ENCODE measurements at regions not wholly inside any gene's neighbourhood (a gene's known extent, or its start where the extent isn't known, plus 50 kb on each side); places are given as distances from the start of the nearest gene placed in this dataset.
A peak's percentile ranks its signal among the peaks of the same experiment; 100 is the strongest.

GRCh38 chr12:98453492-98453891, 61.9 kb upstream of the TMPO start:
- Mint-ChIP-seq H3K4me1 (peaks cover 7% of the 10 kb centered on the region), H3K27me3 (peaks cover 17% of the 10 kb centered on the region), H3K27ac (no peak overlapping the region), H3K4me3 (no peak overlapping the region), H3K36me3 (peaks cover 2% of the 10 kb centered on the region), H3K9me3 (no peaks in the 10 kb centered on the region)

GRCh38 chr12:98456041-98456440, 59.3 kb upstream of the TMPO start:
- H3K9me3 Mint-ChIP-seq = no peaks in the 10 kb centered on the region

GRCh38 chr12:98456576-98457573, 58.5 kb upstream of the TMPO start:
- peaks cover 17% of the 10 kb centered on the region for H3K27me3 Mint-ChIP-seq
- peaks cover 7% of the 10 kb centered on the region for H3K4me1 Mint-ChIP-seq
- H3K27ac Mint-ChIP-seq = no peak overlapping the region
- H3K36me3 Mint-ChIP-seq = no peaks in the 10 kb centered on the region
- no peaks in the 10 kb centered on the region for H3K9me3 Mint-ChIP-seq
- peak overlapping the region; percentile 49 for H3K4me3 Mint-ChIP-seq

More at GRCh38 chr12:98456041-98456440, 59.3 kb upstream of the TMPO start:
- Mint-ChIP-seq H3K27ac (no peak overlapping the region), H3K4me3 (no peak overlapping the region), H3K27me3 (peaks cover 17% of the 10 kb centered on the region), H3K36me3 (peaks cover 2% of the 10 kb centered on the region), H3K4me1 (peaks cover 7% of the 10 kb centered on the region)

GRCh38 chr12:98464190-98464589, 51.2 kb upstream of the TMPO start:
- Mint-ChIP-seq H3K4me3 (no peak overlapping the region), H3K36me3 (no peaks in the 10 kb centered on the region), H3K27ac (no peak overlapping the region), H3K27me3 (no peaks in the 10 kb centered on the region), H3K4me1 (no peaks in the 10 kb centered on the region), H3K9me3 (no peaks in the 10 kb centered on the region)

- no peak overlapping the region for H3K4me3 Mint-ChIP-seq
- no peaks in the 10 kb centered on the region for H3K9me3 Mint-ChIP-seq
- no peak overlapping the region for H3K27ac Mint-ChIP-seq
- no peaks in the 10 kb centered on the region for H3K36me3 Mint-ChIP-seq
- H3K27me3 Mint-ChIP-seq = no peaks in the 10 kb centered on the region
- H3K4me1 Mint-ChIP-seq = no peaks in the 10 kb centered on the region
These were observed 49.9 kb upstream of the TMPO start for GRCh38 chr12:98465505-98465904.

Data from activated naive CD4-positive, alpha-beta T cell treated with anti-CD3 and anti-CD28 coated beads, Interleukin-2, amount 50 U/mL, for 24 hours (primary cell).